Dendritic cell treated with granulocyte-macrophage colony-stimulating factor and Interleukin-4, amounts not matched to agents 40 ng/mL and 50 ng/mL, for 4 days (primary cell): ENCODE measurements at regions not wholly inside any gene's neighbourhood (a gene's known extent, or its start where the extent isn't known, plus 50 kb on each side); places are given as distances from the start of the nearest gene placed in this dataset.

ENCODE experiments used
- H3K27ac Mint-ChIP-seq: one replicate; pipeline ENCODE4 v1.8.0; 2022; ENCODE audit warnings: mild to moderate bottlenecking, mixed read lengths
- H3K27me3 Mint-ChIP-seq: one replicate; pipeline ENCODE4 v1.8.0; 2022; ENCODE audit warnings: mild to moderate bottlenecking, mixed read lengths
- H3K36me3 Mint-ChIP-seq: one replicate; pipeline ENCODE4 v1.8.0; 2022; ENCODE audit warnings: low read depth, mixed read lengths
- H3K4me1 Mint-ChIP-seq: one replicate; pipeline ENCODE4 v1.8.0; 2022; ENCODE audit warnings: low read depth, mixed read lengths
- H3K4me3 Mint-ChIP-seq: one replicate; pipeline ENCODE4 v1.8.0; 2022; ENCODE audit warnings: mild to moderate bottlenecking, moderate library complexity, mixed read lengths
- H3K9me3 Mint-ChIP-seq: one replicate; pipeline ENCODE4 v1.8.0; 2022; ENCODE audit warnings: mixed read lengths
- intact Hi-C: fragments of 100-400 bp; cut with micrococcal nuclease; formaldehyde crosslinking; loops from one replicate; pipeline ENCODE4 v1.15.0; 2022

DNA sequence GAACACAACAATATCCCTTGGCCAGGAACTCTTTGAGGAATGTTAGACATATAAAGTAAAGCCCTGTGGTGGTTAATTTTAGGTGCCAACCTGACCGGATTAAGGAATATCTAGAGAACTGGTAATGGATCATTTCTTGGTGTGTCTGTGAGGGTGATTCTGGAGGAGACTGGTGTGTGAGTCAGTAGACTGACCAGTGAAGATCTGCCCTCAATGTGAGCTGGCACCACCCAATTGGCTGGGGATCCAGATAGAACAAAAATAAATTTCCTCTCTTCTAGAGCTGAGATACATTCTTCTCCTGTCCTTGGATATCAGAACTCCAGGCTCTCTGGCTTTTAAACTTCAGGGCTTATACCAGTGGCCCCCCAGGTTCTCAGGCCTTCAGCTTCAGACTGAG lies 56.2 kb upstream of the TNPO1 start:
- no peaks in the 10 kb centered on the region for H3K36me3 Mint-ChIP-seq
- peaks cover 2% of the 10 kb centered on the region for H3K27me3 Mint-ChIP-seq
- H3K9me3 Mint-ChIP-seq: no peaks in the 10 kb centered on the region
- H3K4me1 Mint-ChIP-seq: no peaks in the 10 kb centered on the region
- no peak overlapping the region for H3K27ac Mint-ChIP-seq
- no peak overlapping the region for H3K4me3 Mint-ChIP-seq
- intact Hi-C loops: no loop called here

DNA sequence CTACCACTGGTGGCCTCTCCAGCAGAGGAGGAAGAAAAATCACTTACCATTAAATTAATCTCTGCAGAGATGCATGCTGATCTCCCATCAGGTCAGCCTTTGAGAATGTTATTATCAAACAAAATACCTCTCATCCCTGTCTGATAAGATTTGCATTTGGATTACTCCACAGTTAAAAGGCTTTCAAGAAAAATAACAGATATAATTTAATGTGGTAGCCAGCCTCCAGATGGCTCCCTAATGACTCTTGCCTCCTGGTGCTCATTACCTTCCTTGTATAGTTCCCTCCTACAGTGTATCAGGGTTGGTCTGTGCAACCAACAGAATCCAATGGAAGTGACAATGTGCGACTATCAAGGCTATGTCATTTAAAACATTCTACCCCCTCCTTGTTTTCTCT lies 63.6 kb upstream of the TNPO1 start:
- intact Hi-C loops: no loop called here
- Mint-ChIP-seq H3K36me3 (no peaks in the 10 kb centered on the region), H3K4me1 (no peaks in the 10 kb centered on the region), H3K27ac (no peak overlapping the region), H3K4me3 (no peak overlapping the region), H3K27me3 (no peaks in the 10 kb centered on the region), H3K9me3 (peaks cover 5% of the 10 kb centered on the region)

DNA sequence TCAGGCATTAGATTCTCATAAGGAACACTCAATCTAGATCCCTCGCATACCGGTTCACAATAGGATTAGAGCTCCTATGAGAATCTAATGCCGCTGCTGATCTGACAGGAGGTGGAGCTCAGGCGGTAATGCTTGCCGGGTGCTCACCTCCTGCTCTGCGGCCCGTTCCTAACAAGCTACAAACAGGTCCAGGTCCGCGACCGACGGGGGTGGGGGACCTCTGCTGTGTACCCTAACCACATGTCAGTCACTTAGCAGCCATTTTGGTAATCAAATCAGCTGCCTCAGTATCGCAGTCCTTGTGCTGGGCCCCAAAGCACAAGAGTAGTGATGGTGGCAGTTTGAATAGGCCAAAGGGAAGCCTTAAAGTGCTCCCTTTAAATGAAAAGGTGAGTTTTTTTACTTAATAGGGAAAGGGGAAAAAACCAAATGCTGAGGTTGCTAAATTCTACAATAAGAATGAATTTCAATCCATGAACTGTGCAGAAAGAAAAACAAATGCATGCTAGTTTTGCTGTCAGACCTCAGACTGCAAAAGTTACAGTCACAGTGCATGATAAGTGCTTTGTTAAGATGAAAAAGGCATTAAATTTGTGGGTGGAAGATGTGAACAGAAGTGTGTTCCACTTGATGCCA lies 67.0 kb upstream of the TNPO1 start:
- Mint-ChIP-seq H3K9me3 (peaks cover 10% of the 10 kb centered on the region), H3K4me1 (no peaks in the 10 kb centered on the region), H3K36me3 (no peaks in the 10 kb centered on the region), H3K4me3 (no peak overlapping the region), H3K27me3 (peaks cover 4% of the 10 kb centered on the region), H3K27ac (no peak overlapping the region)
- intact Hi-C loops: no loop called here

DNA sequence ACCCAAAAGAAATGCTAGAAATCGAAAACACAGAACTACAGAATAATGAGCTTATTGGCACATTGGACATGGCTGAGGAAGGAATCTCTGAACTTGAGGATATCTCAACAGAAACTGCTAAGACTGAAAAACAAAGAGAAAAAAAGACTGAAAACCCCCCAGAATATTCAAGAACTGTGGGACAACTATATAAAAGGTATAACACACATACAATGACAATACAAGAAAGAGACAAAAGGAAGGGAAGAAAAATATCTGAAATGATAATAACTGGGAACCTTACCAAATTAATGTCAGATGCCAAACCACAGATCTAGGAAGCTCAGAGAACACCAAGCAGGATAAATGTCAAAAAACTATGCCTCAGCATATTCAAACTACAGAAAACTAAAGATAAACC lies 68.6 kb upstream of the TNPO1 start:
- no peaks in the 10 kb centered on the region for H3K36me3 Mint-ChIP-seq
- H3K4me1 Mint-ChIP-seq: no peaks in the 10 kb centered on the region
- H3K4me3 Mint-ChIP-seq: no peak overlapping the region
- H3K27me3 Mint-ChIP-seq: peaks cover 4% of the 10 kb centered on the region
- H3K9me3 Mint-ChIP-seq: peaks cover 10% of the 10 kb centered on the region
- intact Hi-C loops: no loop called here
- no peak overlapping the region for H3K27ac Mint-ChIP-seq

DNA sequence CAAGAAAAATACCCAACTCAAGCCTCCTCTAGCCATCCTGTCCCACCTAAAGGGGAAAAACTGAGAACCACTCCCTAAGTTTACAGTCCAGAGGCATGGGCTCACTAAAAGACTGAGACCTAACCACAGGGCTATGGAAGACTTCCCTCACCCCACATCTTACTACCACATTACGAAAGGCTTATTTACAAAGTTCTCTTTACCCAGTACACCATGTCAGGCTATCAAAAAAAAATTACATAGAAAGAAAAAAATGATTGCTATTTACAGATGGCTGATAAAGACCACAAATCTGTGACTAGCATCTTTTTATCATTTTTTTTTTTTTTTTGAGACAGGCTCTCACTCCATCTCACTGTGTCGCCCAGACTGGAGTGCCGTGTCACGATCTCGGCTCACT lies 69.7 kb upstream of the TNPO1 start:
- Mint-ChIP-seq H3K36me3 (no peaks in the 10 kb centered on the region), H3K27ac (no peak overlapping the region), H3K9me3 (peaks cover 10% of the 10 kb centered on the region)

DNA sequence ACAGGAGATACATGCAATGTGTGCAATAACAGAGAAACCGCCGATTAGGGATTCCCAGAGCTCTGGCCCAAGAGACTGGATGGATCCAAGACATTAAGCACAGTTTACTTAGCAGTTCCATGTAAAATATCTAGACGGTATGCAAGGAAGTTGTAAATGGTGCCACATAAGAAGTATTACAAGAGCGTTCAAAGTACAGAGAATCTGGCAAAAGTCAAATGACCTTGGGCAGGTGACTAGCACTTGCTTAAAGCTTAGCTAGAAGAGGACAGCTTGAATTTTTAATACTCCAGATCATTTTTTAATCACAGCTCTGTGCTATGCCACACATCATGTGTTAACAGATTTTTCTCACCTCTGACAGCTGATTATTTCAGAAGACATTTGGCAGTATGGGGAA lies 72.3 kb upstream of the TNPO1 start:
- peaks cover 4% of the 10 kb centered on the region for H3K27me3 Mint-ChIP-seq
- no peak overlapping the region for H3K27ac Mint-ChIP-seq
- peaks cover 10% of the 10 kb centered on the region for H3K9me3 Mint-ChIP-seq
- H3K4me1 Mint-ChIP-seq: no peaks in the 10 kb centered on the region
- intact Hi-C loops: no loop called here
- no peaks in the 10 kb centered on the region for H3K36me3 Mint-ChIP-seq
- no peak overlapping the region for H3K4me3 Mint-ChIP-seq

More for the DNA sequence above, 69.7 kb upstream of the TNPO1 start:
- intact Hi-C loops: no loop called here
- peaks cover 4% of the 10 kb centered on the region for H3K27me3 Mint-ChIP-seq
- H3K4me3 Mint-ChIP-seq: no peak overlapping the region
- H3K4me1 Mint-ChIP-seq: no peaks in the 10 kb centered on the region

DNA sequence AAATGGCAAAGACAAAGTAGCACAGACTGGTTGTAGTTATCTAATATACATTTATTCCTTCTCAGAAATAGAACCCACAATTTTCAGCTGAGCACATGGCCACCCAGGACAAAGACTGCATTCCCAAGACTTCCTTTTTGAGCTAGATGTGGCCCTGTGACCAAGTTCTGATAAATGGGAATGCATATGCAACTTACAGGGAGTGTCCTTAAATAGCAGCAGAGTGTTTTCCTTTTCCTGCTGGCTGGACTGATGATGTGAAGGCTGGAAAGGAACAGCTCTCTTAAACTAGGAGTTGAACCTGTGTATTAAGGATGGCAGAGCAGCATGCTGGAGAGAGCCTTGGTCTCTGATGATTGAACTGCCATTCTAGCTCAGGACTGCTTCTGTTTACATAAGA lies 74.7 kb upstream of the TNPO1 start:
- no peak overlapping the region for H3K4me3 Mint-ChIP-seq
- H3K9me3 Mint-ChIP-seq: no peaks in the 10 kb centered on the region
- intact Hi-C loops: no loop called here
- no peak overlapping the region for H3K27ac Mint-ChIP-seq
- H3K27me3 Mint-ChIP-seq: peaks cover 4% of the 10 kb centered on the region
- no peaks in the 10 kb centered on the region for H3K4me1 Mint-ChIP-seq
- H3K36me3 Mint-ChIP-seq: no peaks in the 10 kb centered on the region

DNA sequence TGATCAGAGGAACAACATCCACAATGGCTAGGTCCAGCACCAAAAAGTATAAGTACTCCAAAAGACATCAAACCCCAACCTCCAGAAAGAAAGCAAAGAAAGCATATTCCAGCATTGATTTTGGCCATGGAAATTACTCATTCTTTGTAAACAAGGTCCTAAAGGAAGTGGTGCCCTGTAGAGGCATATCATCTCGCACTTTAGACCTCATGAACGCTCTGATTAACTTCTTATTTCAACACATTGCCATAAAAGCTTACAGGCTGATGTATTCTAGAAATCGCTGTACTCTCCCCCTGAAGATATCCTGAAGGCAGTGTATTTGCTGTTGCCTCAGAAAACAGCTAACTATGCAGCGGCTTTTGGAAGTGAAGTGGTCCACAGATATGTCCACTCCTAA lies 82.7 kb upstream of the TNPO1 start:
- peaks cover 3% of the 10 kb centered on the region for H3K27me3 Mint-ChIP-seq
- no peaks in the 10 kb centered on the region for H3K36me3 Mint-ChIP-seq
- intact Hi-C loops: no loop called here
- no peak overlapping the region for H3K27ac Mint-ChIP-seq
- H3K4me3 Mint-ChIP-seq: no peak overlapping the region
- H3K4me1 Mint-ChIP-seq: no peaks in the 10 kb centered on the region
- peaks cover 4% of the 10 kb centered on the region for H3K9me3 Mint-ChIP-seq

DNA sequence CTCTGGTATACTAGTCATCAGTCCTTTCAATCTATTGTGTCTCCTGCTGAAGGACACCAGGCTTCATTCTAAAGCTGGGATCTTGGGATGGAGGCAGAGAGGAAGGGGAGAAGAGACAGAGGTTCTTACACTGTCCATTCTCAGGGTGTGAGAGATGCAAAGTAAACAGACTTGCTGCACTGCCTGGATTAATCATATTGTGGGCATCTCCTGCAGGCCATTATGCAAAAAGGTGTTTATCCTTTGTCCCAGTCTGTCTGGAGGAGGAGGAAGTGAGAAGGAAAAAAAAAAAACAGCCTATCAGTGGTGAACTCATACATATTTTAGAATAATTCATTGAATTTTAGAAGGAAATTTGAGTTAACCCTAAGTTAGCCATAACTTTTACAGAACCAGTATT lies 92.9 kb upstream of the TNPO1 start:
- no peak overlapping the region for H3K4me3 Mint-ChIP-seq
- H3K27me3 Mint-ChIP-seq: peaks cover 2% of the 10 kb centered on the region
- H3K36me3 Mint-ChIP-seq: no peaks in the 10 kb centered on the region
- no peaks in the 10 kb centered on the region for H3K4me1 Mint-ChIP-seq
- H3K27ac Mint-ChIP-seq: no peak overlapping the region
- intact Hi-C loops: no loop called here
- H3K9me3 Mint-ChIP-seq: peaks cover 2% of the 10 kb centered on the region

DNA sequence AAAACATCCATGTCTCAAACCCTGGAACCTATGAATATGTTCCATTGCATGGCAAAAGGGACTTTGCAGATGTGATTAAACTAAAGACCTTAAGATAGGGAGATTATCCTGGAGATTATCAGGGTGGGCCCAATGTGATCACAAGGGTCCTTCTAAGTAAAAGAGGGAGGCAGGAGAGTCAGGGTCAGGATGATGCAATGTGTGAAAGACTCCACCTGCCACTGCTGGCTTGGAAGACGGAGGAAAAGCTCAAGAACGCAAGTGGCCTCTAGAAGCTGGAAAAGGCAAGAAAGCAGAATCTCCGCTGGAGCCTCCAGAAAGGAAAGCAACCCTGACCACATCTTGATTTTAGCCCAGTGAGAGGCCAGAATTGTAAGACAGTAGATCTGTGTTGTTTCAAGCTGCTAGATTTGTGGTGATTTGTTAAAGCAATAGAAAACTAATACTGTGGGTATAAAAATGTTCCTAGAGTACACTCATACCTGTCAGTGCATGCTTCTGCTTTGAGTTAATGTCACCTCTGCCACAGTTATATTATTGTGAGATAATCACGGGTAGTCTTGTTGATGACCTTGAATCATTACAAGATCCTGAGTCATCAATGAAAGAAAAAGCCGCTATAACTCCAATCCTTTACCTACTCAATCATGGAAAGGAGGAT lies 93.5 kb upstream of the TNPO1 start:
- Mint-ChIP-seq H3K27ac (no peak overlapping the region), H3K36me3 (no peaks in the 10 kb centered on the region), H3K9me3 (no peaks in the 10 kb centered on the region), H3K4me1 (no peaks in the 10 kb centered on the region), H3K27me3 (peaks cover 2% of the 10 kb centered on the region), H3K4me3 (no peak overlapping the region)
- intact Hi-C loops: no loop called here

DNA sequence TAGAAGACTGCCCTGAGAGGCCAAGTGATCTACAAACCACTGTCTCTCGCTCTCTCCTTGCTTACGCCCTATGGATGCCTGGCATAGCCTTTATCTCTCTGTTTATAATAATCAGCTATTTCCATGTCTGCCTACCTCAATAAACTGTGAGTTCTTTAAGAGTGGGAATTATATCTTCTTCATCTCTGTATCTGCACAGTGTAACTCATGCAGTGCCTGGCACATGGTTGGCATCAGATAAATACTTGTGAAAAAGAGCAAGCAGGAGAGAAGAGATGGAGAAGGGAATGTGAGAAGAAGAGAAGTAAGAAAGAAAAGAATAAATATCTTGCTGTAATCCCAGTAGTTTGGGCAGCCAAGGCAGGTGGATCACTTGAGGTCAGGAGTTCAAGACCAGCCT lies 94.6 kb upstream of the TNPO1 start:
- Mint-ChIP-seq H3K36me3 (no peaks in the 10 kb centered on the region), H3K4me3 (no peak overlapping the region), H3K4me1 (no peaks in the 10 kb centered on the region), H3K27ac (no peak overlapping the region), H3K27me3 (peaks cover 2% of the 10 kb centered on the region), H3K9me3 (no peaks in the 10 kb centered on the region)
- intact Hi-C loops: no loop called here

DNA sequence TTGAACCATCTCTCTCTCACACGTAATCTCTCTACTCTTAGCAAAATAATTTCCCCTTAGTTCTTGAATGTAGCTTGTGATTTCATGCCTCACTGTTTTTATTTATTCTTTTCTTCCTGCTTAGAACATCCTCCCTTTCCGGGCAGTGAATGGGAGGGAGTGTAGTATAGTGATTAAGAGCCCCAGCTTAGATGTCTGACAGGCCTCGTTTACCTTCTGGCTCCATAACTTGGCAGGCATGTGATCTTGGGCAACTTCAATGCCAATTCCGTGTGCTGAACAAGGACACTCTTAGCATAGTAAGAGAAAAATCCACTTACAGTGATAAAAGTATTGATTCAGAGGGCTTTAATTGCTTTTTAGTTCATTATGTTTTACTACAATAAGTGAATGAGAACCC lies 96.3 kb upstream of the TNPO1 start:
- Mint-ChIP-seq H3K36me3 (no peaks in the 10 kb centered on the region), H3K9me3 (no peaks in the 10 kb centered on the region), H3K27ac (no peak overlapping the region), H3K4me1 (no peaks in the 10 kb centered on the region), H3K27me3 (peaks cover 2% of the 10 kb centered on the region), H3K4me3 (no peak overlapping the region)
- intact Hi-C loops: no loop called here

DNA sequence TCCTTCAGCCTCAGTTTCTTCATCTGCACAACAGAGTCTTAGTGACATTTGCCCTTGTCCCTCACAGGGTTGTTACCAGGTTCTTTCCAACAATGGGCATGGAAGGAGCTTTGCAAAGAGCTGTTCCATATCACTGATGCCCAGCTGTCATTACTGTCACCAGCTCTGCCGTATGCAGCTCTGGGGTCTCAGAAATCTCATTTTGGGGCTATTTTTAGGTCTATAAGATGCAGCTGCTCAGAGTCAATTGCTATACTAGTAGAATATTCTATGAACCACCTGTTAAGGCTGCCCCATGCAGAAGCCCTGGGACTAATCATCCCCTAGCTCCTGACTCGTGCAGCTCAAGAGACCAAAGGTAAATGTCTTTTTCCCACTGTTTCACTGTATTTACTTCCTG lies 105.1 kb upstream of the TNPO1 start:
- H3K9me3 Mint-ChIP-seq: peaks cover 8% of the 10 kb centered on the region
- no peaks in the 10 kb centered on the region for H3K4me1 Mint-ChIP-seq
- no peak overlapping the region for H3K27ac Mint-ChIP-seq
- H3K4me3 Mint-ChIP-seq: no peak overlapping the region
- intact Hi-C loops: no loop called here
- peaks cover 7% of the 10 kb centered on the region for H3K27me3 Mint-ChIP-seq
- no peaks in the 10 kb centered on the region for H3K36me3 Mint-ChIP-seq

DNA sequence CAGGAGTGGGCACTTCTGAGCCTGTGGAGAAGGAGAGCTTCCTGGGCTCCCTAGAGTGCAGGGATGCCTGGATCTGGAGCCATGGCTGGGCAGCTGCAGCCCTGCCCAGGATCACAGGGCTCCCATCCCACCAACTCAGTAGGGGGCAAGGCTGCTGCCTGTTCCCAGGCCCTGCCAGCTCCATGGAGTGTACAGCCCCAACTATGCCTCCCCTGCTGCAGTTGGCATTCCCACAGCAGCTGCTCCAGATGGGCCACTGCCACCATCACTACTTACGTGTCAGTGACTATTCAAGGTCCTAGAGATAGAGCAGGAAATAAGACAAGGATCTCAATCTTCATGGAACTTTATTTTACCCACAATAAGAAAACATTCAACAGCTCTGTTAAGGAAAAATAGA lies 107.1 kb upstream of the TNPO1 start:
- intact Hi-C loops: no loop called here

DNA sequence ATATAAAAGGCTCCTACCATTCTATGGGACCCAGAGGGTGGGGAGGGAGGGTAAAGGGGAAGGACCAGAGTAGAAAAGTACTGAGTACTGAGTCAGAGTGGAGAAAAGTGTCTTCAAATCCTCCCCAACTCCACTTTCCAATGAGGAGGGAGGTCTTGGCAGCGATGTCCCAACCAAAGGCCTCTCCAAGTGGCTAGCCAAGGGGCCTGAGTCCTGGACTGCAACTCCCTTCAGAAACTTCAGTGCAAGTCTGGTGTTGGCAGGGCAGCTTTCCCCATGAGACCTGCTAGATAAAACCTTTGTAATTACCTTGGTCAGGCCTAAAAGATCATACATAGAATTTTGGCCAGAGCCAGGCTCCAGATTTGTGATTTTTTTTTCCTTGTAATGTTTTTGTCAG lies 111.3 kb upstream of the TNPO1 start:
- no peaks in the 10 kb centered on the region for H3K36me3 Mint-ChIP-seq
- H3K4me3 Mint-ChIP-seq: no peak overlapping the region
- no peak overlapping the region for H3K27ac Mint-ChIP-seq
- H3K27me3 Mint-ChIP-seq: peaks cover 2% of the 10 kb centered on the region
- H3K4me1 Mint-ChIP-seq: no peaks in the 10 kb centered on the region
- peaks cover 8% of the 10 kb centered on the region for H3K9me3 Mint-ChIP-seq
- intact Hi-C loops: no loop called here

More for the DNA sequence above, 107.1 kb upstream of the TNPO1 start:
- Mint-ChIP-seq H3K36me3 (no peaks in the 10 kb centered on the region), H3K9me3 (peaks cover 8% of the 10 kb centered on the region), H3K27ac (no peak overlapping the region), H3K27me3 (peaks cover 7% of the 10 kb centered on the region), H3K4me1 (no peaks in the 10 kb centered on the region), H3K4me3 (no peak overlapping the region)
